Right hindlimb (tissue), 1 donor: ENCODE measurements at regions not wholly inside any gene's neighbourhood (a gene's known extent, or its start where the extent isn't known, plus 50 kb on each side); places are given as distances from the start of the nearest gene placed in this dataset.
A peak's percentile ranks its signal among the peaks of the same experiment; 100 is the strongest.

Experiments used
- DNase-seq: peaks from one replicate; pipeline ENCODE4 v3.0.0-alpha.2; 2018

- DNase-seq, result no peak
These were observed 136.6 kb downstream of the PIK3R1 start for GRCh38 chr5:68352166-68352565.

GRCh38 chr5:68353605-68354004, 138.0 kb downstream of the PIK3R1 start:
- no peak for DNase-seq

- no peak for DNase-seq
These were observed 138.8 kb downstream of the PIK3R1 start for GRCh38 chr5:68354315-68354714.

- DNase-seq, result no peak
These were observed 140.7 kb downstream of the PIK3R1 start for GRCh38 chr5:68356216-68356615.

GRCh38 chr5:68356623-68357022, 141.1 kb downstream of the PIK3R1 start:
- no peak for DNase-seq

- DNase-seq, result no peak
These were observed 144.1 kb downstream of the PIK3R1 start for GRCh38 chr5:68359699-68360098.

GRCh38 chr5:68362331-68362730, 146.8 kb downstream of the PIK3R1 start:
- no peak for DNase-seq

GRCh38 chr5:68365889-68366288, 150.3 kb downstream of the PIK3R1 start:
- no peak for DNase-seq

- no peak for DNase-seq
These were observed 151.7 kb downstream of the PIK3R1 start for GRCh38 chr5:68367287-68367686.

GRCh38 chr5:68367717-68368116, 152.2 kb downstream of the PIK3R1 start:
- no peak for DNase-seq

- DNase-seq, result no peak
These were observed 152.9 kb downstream of the PIK3R1 start for GRCh38 chr5:68368311-68369022.

GRCh38 chr5:68369023-68369359, 153.4 kb downstream of the PIK3R1 start:
- DNase-seq, result no peak

- DNase-seq, result no peak
These were observed 154.0 kb downstream of the PIK3R1 start for GRCh38 chr5:68369457-68370125.

- no peak for DNase-seq
These were observed 154.6 kb downstream of the PIK3R1 start for GRCh38 chr5:68370196-68370595.

GRCh38 chr5:68371607-68372006, 156.1 kb downstream of the PIK3R1 start:
- DNase-seq, result no peak

- no peak for DNase-seq
These were observed 156.6 kb downstream of the PIK3R1 start for GRCh38 chr5:68372161-68372560.

GRCh38 chr5:68373050-68373449, 157.5 kb downstream of the PIK3R1 start:
- no peak for DNase-seq

- no peak for DNase-seq
These were observed 159.4 kb downstream of the PIK3R1 start for GRCh38 chr5:68374796-68375518.

GRCh38 chr5:68375540-68375939, 160.0 kb downstream of the PIK3R1 start:
- no peak for DNase-seq

- no peak for DNase-seq
These were observed 161.4 kb downstream of the PIK3R1 start for GRCh38 chr5:68376935-68377334.

GRCh38 chr5:68377733-68378132, 162.2 kb downstream of the PIK3R1 start:
- no peak for DNase-seq

GRCh38 chr5:68378204-68378820, 162.8 kb downstream of the PIK3R1 start:
- peak; percentile 40 for DNase-seq

- DNase-seq, result peak; percentile 32
These were observed 163.9 kb downstream of the PIK3R1 start for GRCh38 chr5:68379275-68380036.
